ENCODE measurements at regions not wholly inside any gene's neighbourhood (a gene's known extent, or its start where the extent isn't known, plus 50 kb on each side); places are given as distances from the start of the nearest gene placed in this dataset.

- TF ChIP-seq MXI1 (IDR thresholded peaks at IDR 0.05; ENCODE audit: low read depth, low read length) (no peak), EZH2phosphoT487 (IDR thresholded peaks at IDR 0.05; ENCODE audit: borderline replicate concordance, low read depth) (no peak), CTCF (IDR thresholded peaks at IDR 0.05) (no peak), RFX5 (IDR thresholded peaks at IDR 0.05; ENCODE audit: low read length) (no peak), JUND (IDR thresholded peaks at IDR 0.05) (no peak), POLR2AphosphoS5 (IDR thresholded peaks at IDR 0.05; ENCODE audit: low read depth, low read length) (no peak), YY1 (IDR thresholded peaks at IDR 0.05; ENCODE audit: low read depth) (no peak), SMC3 (IDR thresholded peaks at IDR 0.05; ENCODE audit: low read depth, low read length) (no peak)
These were observed 131.5 kb downstream of the MEX3B start for GRCh38 chr15:81914333-81914732.
